Skeletal muscle tissue (tissue), 3 donors: ENCODE measurements at regions not wholly inside any gene's neighbourhood (a gene's known extent, or its start where the extent isn't known, plus 50 kb on each side); places are given as distances from the start of the nearest gene placed in this dataset.

Source experiments
- H3K27ac ChIP-seq: one replicate; pipeline ENCODE4 v1.7.0; 2013; ENCODE audit warnings: mild to moderate bottlenecking, low read depth, low read length, inconsistent platforms
- H3K27me3 ChIP-seq, 3 donors: one replicate each; pipeline ENCODE4 v1.7.0; 2013; ENCODE audit warnings: low read length in 3 of 3; ENCODE audit not compliant: control insufficient read depth in 3 of 3, insufficient read depth in 3 of 3
- H3K36me3 ChIP-seq, 3 donors: one replicate each; pipeline ENCODE4 v1.7.0; 2013; ENCODE audit warnings: low read length in 3 of 3; ENCODE audit not compliant: control insufficient read depth in 3 of 3, insufficient read depth in 3 of 3
- H3K4me1 ChIP-seq, 3 donors: one replicate each; pipeline ENCODE4 v1.7.0; 2013; ENCODE audit warnings: low read length in 3 of 3, mild to moderate bottlenecking in 3 of 3; ENCODE audit not compliant: control insufficient read depth in 3 of 3, insufficient read depth in 3 of 3
- H3K4me3 ChIP-seq, 3 donors: one replicate each; pipeline ENCODE4 v1.7.0; 2013; ENCODE audit warnings: low read length in 3 of 3
- H3K9ac ChIP-seq, 3 donors: one replicate each; pipeline ENCODE4 v1.7.0; 2013; ENCODE audit warnings: low read length in 3 of 3, mild to moderate bottlenecking in 3 of 3, moderate library complexity in 2 of 3, low read depth in 1 of 3
- H3K9me3 ChIP-seq, 3 donors: one replicate each; pipeline ENCODE4 v1.7.0; 2013; ENCODE audit warnings: low read length in 3 of 3; ENCODE audit not compliant: control insufficient read depth in 3 of 3
- donor health status: Osteomylitis.

- no peaks in the 10 kb centered on the region for H3K9me3 ChIP-seq
- H3K36me3 ChIP-seq: no peaks in the 10 kb centered on the region
- peaks cover 4 to 15% (median 9%) of the 10 kb centered on the region in 3 donors for H3K27me3 ChIP-seq
- H3K4me3 ChIP-seq: no peak overlapping the region
- H3K4me1 ChIP-seq: peaks cover 0 to 4% (median 0%) of the 10 kb centered on the region in 3 donors
- H3K27ac ChIP-seq: no peak overlapping the region
- no peak overlapping the region for H3K9ac ChIP-seq
Observed at GRCh38 chr6:44699082-44699481, 311.6 kb downstream of the CDC5L start.

GRCh38 chr6:44699851-44700250 lies 312.3 kb downstream of the CDC5L start:
- Histone ChIP-seq H3K4me1 (peaks cover 0 to 4% (median 0%) of the 10 kb centered on the region in 3 donors), H3K36me3 (no peaks in the 10 kb centered on the region), H3K9me3 (no peaks in the 10 kb centered on the region), H3K9ac (no peak overlapping the region), H3K27ac (no peak overlapping the region), H3K4me3 (no peak overlapping the region), H3K27me3 (peaks cover 4 to 15% (median 9%) of the 10 kb centered on the region in 3 donors)

GRCh38 chr6:44700422-44700821 lies 312.9 kb downstream of the CDC5L start:
- no peak overlapping the region for H3K4me3 ChIP-seq
- H3K9me3 ChIP-seq: no peaks in the 10 kb centered on the region
- no peak overlapping the region for H3K9ac ChIP-seq
- no peak overlapping the region for H3K27ac ChIP-seq
- H3K27me3 ChIP-seq: peaks cover 4 to 15% (median 9%) of the 10 kb centered on the region in 3 donors
- no peaks in the 10 kb centered on the region for H3K36me3 ChIP-seq
- H3K4me1 ChIP-seq: peaks cover 0 to 4% (median 0%) of the 10 kb centered on the region in 3 donors

- H3K4me3 ChIP-seq: no peak overlapping the region
- H3K36me3 ChIP-seq: no peaks in the 10 kb centered on the region
- H3K4me1 ChIP-seq: peaks cover 0 to 4% (median 0%) of the 10 kb centered on the region in 3 donors
- peaks cover 4 to 15% (median 7%) of the 10 kb centered on the region in 3 donors for H3K27me3 ChIP-seq
- H3K9ac ChIP-seq: no peak overlapping the region
- H3K27ac ChIP-seq: no peak overlapping the region
- H3K9me3 ChIP-seq: no peaks in the 10 kb centered on the region
Observed at GRCh38 chr6:44701038-44701636, 313.6 kb downstream of the CDC5L start.

GRCh38 chr6:44701637-44702101 lies 314.2 kb downstream of the CDC5L start:
- H3K36me3 ChIP-seq: no peaks in the 10 kb centered on the region
- H3K4me3 ChIP-seq: no peak overlapping the region
- peaks cover 0 to 2% (median 0%) of the 10 kb centered on the region in 3 donors for H3K4me1 ChIP-seq
- H3K9me3 ChIP-seq: no peaks in the 10 kb centered on the region
- H3K27me3 ChIP-seq: peaks cover 2 to 12% (median 2%) of the 10 kb centered on the region in 3 donors
- H3K9ac ChIP-seq: no peak overlapping the region
- H3K27ac ChIP-seq: no peak overlapping the region

- no peak overlapping the region for H3K27ac ChIP-seq
- H3K27me3 ChIP-seq: peaks cover 0 to 8% (median 0%) of the 10 kb centered on the region in 3 donors
- H3K9ac ChIP-seq: no peak overlapping the region
Observed at GRCh38 chr6:44702292-44702691, 314.8 kb downstream of the CDC5L start.

GRCh38 chr6:44704240-44705150 lies 317.0 kb downstream of the CDC5L start:
- Histone ChIP-seq H3K27me3 (peaks cover 0 to 8% (median 0%) of the 10 kb centered on the region in 3 donors), H3K4me1 (no peaks in the 10 kb centered on the region), H3K9ac (no peak overlapping the region), H3K27ac (no peak overlapping the region), H3K4me3 (no peak overlapping the region), H3K9me3 (no peaks in the 10 kb centered on the region), H3K36me3 (no peaks in the 10 kb centered on the region)

More at GRCh38 chr6:44702292-44702691, 314.8 kb downstream of the CDC5L start:
- H3K9me3 ChIP-seq: no peaks in the 10 kb centered on the region
- no peak overlapping the region for H3K4me3 ChIP-seq
- H3K4me1 ChIP-seq: no peaks in the 10 kb centered on the region
- H3K36me3 ChIP-seq: no peaks in the 10 kb centered on the region

GRCh38 chr6:44705596-44705995 lies 318.1 kb downstream of the CDC5L start:
- H3K36me3 ChIP-seq: no peaks in the 10 kb centered on the region
- H3K4me1 ChIP-seq: no peaks in the 10 kb centered on the region
- peaks cover 0 to 8% (median 0%) of the 10 kb centered on the region in 3 donors for H3K27me3 ChIP-seq

GRCh38 chr6:44706011-44706410 lies 318.5 kb downstream of the CDC5L start:
- Histone ChIP-seq H3K9ac (no peak overlapping the region), H3K4me1 (no peaks in the 10 kb centered on the region), H3K27ac (no peak overlapping the region)

More at GRCh38 chr6:44705596-44705995, 318.1 kb downstream of the CDC5L start:
- Histone ChIP-seq H3K9ac (no peak overlapping the region), H3K9me3 (no peaks in the 10 kb centered on the region), H3K27ac (no peak overlapping the region), H3K4me3 (no peak overlapping the region)

GRCh38 chr6:44708208-44708607 lies 320.7 kb downstream of the CDC5L start:
- Histone ChIP-seq H3K27ac (no peak overlapping the region), H3K4me3 (no peak overlapping the region), H3K27me3 (no peaks in the 10 kb centered on the region), H3K9ac (no peak overlapping the region), H3K9me3 (no peaks in the 10 kb centered on the region), H3K36me3 (no peaks in the 10 kb centered on the region), H3K4me1 (no peaks in the 10 kb centered on the region)

More at GRCh38 chr6:44706011-44706410, 318.5 kb downstream of the CDC5L start:
- no peak overlapping the region for H3K4me3 ChIP-seq
- H3K9me3 ChIP-seq: no peaks in the 10 kb centered on the region
- H3K27me3 ChIP-seq: peaks cover 0 to 8% (median 0%) of the 10 kb centered on the region in 3 donors
- H3K36me3 ChIP-seq: no peaks in the 10 kb centered on the region
